Hippocampal formation (tissue), 2 donors: ENCODE measurements at regions not wholly inside any gene's neighbourhood (a gene's known extent, or its start where the extent isn't known, plus 50 kb on each side); places are given as distances from the start of the nearest gene placed in this dataset.
"Not testable (repeated sequence)": the region's sequence is repeated elsewhere in the genome, so short reads cannot be mapped to it uniquely, and the experiment has no call there.

Source experiments
- DNase-seq, 2 donors: peaks; one replicate each; lab custom pipeline; 2025; lab: John Stamatoyannopoulos, UW

DNA sequence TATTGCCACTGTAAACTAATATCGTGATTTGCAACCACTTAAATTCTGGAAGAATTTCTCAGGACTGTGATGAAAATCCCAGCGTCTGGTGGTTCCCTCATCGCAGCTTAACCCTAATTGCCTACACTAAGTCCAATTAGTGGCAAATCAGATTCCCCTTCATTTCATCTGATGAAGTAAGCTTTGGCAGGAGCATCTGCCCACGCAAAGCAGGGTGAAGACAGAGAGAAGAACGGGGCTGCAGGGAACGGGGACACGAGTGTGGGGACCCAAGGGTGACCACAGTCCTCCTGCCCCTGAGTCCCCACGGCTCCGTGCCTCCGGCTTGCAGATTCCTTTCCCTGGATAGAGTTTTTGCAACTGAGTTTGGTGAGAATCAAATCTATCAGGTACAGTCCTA lies 159.5 kb downstream of the LY86 start:
- DNase-seq, result no peak

DNA sequence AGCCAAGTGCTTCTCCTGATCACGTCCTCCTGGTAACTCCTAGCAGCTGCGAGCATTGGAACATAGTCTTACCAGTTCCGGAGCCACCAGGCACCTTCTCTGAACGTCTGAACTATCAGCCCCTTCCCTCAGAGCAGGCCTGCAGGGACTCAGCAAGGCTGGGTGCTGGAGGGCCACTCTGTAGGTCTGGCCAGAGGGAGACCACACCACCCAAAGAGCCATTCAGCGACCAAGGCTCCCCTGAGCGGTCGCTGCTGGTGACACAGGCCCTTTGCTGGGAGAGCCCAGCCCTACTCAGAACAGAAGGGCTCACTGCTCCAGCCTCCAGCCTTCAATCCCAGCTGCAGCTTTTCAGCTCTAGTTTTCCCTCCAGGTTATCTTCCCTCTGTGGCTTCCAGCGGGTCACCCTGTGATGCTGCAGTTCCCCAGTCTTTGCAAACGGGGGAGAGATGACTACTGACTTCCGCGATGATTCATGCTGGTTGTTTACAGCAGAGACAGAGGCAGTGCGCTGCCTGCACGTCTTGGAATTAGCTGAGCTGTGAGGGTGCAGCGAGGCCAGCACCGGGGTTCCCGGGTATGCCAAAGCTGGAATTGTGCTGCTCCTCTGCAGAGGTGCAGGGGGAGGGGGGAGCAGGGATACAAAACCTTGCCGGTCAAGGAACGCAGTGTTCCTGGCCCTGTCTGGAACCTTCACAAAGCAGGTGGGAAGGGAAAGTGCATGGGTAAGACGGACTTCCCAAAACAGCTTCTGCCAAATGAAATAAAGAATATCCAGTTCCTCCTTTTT lies 161.4 kb downstream of the LY86 start:
- peak; percentile 24 to 27 for DNase-seq

DNA sequence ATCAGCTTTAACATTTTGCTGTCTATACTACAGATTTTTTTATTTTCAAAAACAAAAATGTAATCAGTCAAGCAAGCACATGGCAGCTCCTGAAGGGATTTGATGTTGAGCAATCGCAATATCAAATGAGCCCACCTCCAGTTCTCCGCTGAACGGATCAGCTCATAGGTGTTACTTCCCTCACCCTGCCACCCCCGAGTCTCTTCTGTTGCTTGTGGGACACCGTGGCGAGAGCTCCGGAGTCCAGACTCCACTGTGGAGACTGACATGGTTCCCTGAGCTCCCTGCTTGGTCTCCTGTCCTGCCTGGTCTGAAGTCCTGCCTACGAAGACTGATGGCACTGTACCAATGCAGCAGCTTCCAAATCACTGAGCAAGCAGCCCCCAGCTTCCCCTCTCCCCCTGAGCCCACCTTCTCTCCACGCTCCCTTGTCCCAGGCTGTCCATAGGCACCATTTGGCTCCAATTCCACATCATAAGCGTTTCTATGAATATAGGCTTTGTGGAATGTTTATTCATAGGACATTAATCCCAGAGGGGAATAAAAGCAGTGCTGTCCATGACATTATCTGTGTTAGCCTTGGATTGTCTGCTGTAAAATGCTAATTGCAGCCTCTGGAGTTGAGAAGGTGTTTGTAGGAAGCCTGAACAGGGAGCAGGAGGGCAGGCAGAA lies 162.2 kb downstream of the LY86 start:
- no peak for DNase-seq

DNA sequence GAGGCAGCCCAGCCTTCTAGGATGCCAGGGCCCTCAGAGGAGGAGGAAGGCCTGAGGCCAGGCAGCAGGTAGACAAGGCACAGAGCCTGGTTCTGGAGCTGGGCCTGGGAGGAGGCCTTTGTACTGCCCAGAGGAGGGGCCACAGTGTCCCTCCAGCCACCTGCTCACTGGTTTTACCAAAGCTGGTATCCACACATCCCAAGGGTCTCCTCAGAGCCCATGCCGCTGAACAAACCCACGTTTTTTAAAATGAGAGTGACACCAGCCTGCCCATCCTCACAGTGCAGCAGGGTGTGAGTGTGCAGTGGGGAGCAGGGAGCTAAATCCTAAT lies 162.7 kb downstream of the LY86 start:
- DNase-seq, result no peak

DNA sequence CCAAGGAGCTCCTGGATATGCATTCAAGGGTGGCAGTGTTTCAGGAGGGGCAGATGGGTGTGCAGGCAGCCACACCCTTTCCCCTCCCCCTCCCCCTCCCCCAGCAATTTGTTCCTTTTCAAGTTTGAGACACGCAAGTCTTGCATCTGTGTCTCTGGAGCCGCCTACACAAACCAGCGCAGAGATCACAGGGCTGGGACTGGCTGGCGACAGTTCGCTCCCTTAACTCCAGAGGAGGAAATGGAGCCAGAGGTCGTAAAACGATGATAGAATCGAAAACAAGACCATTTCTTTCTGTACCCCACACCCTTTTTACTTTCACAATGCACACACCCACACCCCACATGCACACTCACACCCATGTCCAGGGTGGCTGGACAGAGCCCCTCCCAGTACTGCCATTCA lies 163.1 kb downstream of the LY86 start:
- DNase-seq, result no peak

DNA sequence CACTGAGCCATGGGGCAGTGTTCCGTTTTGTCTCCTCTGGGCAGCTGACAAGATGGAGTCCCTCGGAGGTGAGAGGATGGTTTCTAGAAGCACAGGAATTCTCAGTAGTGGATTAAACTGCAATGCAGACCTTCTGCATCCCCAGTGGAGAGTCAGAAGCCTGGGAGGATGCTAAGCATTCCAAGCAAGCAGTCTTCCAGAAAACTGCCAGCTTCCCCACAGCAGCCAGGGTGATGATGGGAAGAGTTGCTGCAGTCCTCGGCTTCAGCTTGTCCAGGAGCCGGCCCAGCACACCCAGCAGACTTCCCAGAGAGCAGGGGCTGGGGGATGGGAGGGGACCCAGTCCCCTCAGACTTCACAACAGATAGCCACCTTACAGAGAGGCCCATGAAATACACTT lies 163.6 kb downstream of the LY86 start:
- no peak for DNase-seq

DNA sequence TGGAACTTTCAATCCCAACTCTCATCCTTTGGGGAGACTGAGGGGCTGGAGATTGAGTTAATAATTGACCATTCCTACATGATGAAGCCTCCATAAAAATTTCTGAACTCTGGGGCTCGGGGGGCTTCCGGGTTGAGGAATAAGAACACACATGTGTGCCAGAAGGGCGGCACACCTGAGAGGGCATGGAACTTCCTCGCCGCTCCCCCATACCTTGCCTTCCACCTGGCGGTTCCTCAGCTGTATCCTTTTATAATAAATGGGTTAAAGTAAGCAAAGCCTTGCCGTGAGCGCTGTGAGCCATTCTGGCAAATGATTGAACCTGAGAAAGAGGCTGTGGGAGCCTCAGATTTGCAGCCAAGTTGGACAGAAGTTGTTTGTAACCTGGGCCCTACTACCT lies 164.8 kb downstream of the LY86 start:
- no peak for DNase-seq

DNA sequence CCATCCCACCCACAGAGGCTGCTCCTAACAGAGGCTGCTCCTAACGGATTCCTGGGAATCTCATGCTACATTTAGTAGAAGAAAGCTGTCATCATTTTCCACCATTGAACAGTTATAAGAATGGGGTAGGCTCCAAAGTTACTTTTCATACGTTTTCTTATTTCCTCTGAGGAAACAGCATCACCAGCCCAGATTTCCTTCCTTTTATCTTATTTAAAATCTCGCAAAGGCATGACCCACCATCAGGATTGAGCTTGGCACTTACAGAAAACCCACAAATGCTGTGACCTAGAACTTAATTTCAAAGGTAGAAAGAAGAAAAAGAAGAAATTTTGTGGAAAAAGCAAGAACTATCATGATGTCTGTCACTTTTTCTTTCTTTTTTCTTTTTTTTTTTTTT lies 168.0 kb downstream of the LY86 start:
- no peak for DNase-seq

DNA sequence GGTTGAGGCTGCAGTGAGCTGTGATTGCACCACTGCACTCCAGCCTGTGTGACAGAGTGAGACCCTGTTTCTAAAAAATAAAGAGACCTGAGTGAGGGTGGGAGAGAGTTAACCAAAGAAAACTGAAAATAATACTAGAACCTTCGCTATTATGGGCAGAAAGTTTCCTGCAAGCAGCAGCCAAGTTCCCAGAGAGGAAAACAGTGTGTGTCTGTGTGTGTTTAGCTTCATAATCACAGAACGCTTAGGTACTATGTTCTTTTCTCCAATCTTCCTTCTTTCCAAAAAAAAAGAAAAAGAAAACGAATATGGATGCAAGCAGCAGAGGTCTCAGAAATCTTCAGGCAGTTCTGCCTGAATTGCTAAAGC lies 170.0 kb downstream of the LY86 start:
- DNase-seq, result no peak

DNA sequence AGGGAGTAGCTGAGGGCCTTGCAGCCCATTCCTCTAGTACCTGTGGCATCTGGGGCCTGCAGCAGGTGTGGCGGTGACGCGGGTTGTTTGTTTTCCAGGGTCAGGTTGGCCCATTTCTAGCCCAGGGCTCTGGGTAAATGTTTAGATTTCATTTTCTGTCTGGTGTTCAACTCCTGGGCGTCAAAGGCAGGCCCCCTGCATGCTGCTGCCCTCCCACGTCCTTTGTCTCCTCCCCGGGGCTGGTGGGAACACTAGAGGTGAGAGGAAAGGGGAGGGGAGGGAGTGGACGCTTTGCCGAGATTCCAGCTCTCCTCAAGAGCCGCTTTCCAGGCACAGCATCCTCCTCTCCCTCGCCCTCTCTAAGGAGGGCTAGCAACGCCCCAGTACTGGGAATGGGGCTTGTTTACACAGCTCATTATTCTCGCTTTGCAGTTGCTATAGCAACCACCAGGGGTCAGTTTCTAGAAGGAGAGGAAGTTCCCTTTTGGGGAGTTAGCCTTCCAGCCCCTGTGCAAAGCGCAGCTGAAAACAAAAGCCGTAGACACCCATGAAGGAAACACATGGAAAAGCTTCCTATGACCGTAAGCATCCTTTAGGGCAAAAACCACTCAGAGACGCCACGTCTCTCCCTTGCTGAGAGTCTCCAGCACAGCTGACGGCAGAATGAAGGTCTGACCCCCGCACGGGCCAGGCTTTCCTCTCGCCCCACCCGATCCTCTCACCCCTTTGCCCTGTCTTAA lies 170.6 kb downstream of the LY86 start:
- peak; percentile 25 to 36 for DNase-seq

DNA sequence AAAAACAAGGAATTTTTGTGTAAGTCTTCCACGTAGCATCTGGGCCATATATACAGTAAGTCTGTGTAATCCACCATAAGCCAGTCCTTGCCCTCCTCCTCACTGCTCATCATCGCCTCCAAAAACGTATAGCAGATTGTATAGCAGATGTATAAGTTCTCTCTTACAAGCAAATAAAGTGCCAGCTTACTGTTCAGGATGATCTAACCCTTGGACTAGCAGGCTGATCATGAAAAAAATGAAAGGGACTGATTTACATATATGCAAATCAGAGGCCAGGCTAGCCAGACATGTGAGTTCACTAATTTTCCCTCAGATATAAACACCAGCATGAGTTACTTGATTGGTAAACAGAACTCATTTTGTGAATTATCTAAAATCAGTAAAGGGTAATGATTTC lies 171.5 kb downstream of the LY86 start:
- no peak for DNase-seq

DNA sequence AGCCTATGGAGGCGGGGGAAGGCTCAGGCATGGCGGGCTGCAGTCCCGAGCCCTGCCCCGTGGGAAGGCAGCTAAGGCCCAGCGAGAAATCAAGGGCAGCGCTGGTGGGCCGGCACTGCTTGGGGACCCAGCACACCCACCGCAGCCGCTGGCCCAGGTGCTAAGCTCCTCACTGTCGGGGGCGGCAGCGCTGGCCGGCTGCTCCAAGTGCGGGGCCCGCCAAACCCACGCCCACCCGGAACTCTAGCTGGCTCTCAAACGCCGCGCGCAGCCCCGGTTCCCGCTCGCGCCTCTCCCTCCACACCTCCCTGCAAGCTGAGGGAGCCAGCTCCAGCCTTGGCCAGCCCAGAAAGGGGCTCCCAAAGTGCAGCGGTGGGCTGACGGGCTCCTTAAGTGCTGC lies 174.0 kb downstream of the LY86 start:
- not testable (repeated sequence) for DNase-seq

DNA sequence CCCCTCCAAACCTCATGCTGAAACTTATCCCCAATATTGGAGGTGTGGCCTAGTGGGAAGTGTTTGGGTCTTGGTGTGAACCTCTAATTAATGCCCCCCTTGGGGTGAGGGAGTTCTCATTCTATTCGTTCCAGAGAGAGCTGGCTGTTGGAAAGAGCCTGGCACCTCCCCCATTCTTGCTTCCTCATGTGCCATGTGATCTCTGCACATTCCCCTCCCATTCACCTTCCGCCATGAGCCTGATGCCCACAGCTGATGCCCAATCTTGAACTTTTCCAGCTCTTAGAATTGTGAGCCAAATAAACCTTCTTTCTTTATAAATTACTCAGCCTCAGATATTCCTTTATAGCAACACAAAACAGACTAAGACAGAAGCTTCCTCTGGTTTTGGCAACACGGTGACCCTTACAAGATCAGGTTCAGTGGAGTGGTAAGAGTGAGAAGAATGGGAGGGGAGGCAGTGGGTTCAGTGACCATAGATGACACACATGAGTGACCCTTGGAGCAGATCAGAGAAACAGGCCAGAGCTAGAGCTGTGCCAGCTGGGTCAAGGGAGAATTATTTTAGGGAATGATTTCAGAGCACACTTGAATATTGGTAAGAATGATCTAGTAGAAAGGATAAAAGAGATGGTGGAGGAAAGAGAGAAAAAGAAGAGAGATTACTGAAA lies 176.4 kb downstream of the LY86 start:
- no peak for DNase-seq

DNA sequence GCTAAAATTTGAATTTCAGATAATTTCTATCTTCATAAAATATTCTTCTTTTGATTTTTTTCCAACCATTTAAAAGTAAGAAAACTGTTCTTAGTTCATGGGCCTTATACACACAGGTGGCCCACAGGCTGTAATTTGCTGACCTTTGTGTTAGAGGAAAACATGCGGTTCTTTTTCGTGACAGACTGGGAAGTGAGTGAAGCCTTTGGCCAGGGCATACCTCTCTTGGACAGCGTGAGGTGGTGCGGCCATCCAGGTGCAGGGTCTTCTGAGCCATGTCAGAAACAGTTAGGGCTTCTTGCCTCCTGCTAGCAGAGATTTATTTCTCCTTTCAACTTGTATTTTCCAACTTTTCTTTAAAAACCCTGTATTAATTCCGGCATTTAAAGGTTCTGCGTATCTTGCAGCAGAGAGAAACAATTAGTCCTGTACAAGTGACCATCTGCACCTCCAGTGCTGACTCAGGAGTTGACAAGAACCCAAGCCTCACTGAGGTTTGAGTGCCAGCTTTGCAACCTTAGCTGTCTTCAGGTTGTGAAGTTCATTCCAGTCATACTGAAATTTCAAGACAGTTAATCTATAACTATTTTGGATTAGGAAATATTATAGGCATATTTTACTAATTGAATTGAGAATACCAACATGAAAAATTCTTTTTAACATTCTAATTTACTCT lies 177.8 kb downstream of the LY86 start:
- no peak for DNase-seq

DNA sequence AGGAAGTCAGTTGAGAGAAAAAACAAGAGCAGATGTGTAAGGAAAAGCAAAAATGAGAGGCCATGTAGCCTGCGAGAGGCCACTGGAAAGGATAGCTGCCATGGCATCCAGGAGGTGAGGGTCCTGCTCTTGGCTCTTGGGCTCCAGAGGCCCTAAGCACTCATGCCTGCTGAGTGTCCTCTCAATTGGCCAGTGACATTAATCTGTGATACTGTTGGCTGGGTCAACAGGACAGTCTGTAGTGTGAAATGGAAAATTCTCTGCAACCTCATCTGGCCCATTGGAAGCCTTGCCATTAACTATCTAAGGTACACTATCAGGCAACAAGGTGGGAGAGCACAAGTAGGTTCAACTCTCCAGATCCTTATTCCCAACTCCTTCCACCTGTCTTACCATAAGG lies 180.9 kb downstream of the LY86 start:
- DNase-seq, result no peak

DNA sequence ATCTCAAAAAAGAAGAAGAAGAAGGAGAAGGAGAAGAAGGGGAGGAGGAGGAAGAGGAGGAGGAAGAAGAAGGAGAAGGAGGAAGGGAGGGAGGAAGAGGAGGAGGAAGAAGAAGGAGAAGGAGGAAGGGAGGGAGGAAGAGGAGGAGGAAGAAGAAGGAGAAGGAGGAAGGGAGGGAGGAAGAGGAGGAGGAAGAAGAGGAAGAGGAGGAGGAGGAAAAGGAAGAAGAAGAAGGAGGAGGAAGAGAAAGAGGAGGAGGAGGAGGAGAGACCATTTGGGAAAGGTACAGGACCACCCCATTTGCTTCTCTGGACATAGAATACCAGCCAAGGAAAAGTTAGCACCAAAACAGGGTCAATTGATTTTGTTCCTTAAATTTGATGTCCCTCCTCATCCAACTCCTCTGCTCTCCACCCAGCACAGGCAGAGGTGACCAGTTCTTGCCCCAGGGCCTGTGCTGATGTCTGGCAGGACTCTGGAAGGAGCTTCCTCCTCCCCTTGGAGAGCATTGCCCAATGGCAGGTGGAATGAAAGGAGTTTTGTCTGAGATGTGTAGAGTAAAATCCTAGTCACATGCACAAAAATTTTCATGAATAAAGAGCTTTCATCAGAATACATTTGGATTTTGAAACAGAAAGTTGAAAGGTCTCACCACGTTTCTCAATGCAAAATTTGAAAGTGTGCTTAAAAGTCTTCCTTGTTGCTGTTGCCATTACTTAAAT lies 182.9 kb downstream of the LY86 start:
- DNase-seq, result no peak

DNA sequence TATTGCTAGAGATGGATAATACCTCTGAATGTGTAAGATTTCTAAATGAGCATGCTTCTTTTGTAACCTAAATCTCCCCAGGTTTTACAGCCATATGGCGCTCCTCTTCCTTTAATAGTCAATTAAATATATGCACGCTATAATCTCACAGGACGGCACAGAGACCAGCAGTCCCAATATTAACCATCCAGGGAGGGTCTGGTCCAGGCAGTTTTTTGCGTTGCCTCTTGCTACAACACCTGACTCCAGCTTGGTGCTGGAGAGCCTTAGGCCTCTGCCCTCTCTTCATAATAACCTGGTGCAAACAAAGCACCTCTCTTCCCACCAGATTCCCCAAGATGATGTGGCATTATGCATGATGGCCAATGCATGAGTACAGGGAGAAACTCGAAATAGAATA lies 183.4 kb downstream of the LY86 start:
- DNase-seq, result no peak

DNA sequence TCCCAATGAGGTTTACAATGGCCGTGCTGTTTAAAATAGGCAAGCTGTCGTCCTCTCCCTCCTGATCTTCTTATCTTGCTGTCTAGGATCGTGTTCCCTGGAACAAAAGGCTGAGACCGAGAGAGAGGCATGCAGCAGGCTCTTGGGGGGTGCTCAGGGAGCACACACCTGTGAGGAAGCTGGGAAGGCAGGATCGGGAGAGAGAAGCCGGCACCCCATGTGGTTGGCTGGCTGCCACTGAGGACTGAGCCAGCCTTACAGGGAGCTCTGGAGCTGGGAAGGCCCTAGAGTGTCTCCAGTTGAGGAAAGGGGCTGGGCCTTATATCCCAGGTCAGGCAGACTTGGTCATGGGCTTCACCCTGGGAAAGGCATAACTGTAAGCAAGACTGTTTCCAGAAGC lies 184.2 kb downstream of the LY86 start:
- no peak for DNase-seq

DNA sequence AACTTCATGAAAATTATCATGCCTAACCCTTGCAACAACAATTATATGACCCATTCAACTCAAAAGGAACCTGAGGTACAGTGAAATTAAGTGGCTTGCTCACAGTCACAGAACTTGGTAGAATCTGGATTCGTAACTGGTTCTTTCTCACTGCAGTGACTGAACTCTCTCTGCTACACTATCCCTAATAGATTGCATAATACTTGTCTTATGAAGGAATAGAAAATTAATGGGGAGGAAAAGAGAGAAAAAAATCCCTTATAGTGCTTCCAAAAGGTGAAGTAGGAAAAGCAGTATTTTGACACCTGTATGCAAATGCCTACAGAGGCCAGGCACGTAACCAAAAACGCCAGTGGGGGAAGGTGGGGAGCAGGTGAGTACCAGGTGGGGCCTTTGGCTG lies 186.6 kb downstream of the LY86 start:
- DNase-seq, result no peak

DNA sequence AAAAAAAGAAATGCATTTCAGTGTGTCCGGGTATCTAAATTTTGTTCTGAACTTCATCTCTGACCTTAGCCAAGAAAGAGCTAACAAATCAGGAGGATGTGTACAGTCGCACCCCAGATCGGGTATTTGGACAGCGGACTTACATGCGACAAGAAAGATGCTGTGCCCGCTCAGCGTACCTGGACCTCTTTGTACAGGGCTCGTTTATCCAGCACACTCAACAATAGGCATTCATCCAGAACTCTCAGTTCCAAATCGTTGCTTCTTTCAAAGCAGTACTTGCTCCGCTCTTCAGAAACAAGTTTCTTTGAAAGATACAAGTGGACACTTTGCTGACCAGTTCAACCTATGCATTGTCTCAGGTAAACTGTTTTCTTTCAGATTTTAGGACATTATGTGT lies 191.7 kb downstream of the LY86 start:
- DNase-seq, result no peak

DNA sequence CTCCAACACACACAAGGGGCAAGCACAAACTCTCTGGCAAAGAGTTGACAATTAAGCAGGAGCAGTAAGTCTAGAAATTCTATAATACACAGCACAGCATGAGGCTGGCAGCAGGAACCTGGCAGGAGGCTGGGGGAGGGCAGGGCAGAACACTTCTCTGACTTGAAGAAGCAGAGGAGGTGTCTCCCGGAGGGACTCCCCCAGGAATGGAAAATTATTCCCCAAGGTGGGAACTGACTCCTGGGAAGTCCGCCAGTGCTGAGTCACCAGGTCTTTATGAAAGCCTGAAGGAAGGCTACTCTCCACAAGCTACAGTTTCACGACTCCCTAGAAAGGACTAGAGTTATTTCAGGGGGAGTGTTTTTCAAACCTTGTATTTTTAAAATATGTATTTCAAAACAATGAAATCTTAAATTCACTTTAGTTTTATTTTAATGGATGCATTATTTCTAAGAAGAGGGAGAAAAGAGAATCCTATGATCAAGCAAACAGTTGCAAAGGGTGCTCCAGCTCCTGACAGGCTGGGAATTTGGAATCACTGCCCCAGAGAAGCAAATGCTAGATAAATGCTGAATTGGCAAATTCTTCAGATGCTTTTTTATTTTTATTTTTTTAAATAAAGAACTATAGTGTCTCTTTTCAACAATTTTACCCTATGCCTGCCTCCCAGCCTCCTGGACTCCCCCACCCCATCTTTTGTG lies 192.8 kb downstream of the LY86 start:
- DNase-seq, result no peak
